H9 (cell line): ENCODE measurements at regions not wholly inside any gene's neighbourhood (a gene's known extent, or its start where the extent isn't known, plus 50 kb on each side); places are given as distances from the start of the nearest gene placed in this dataset.

ENCODE experiments used
- DNase-seq: peaks from one replicate; pipeline ENCODE4 v3.0.0-alpha.2; 2017
- H2AFZ ChIP-seq: one replicate; pipeline ENCODE4 v1.6.1; 2013; ENCODE audit warnings: mild to moderate bottlenecking, low read length, control low read depth, moderate library complexity
- H2AK5ac ChIP-seq: 2 replicates; pipeline ENCODE4 v1.6.1; 2013; ENCODE audit warnings: low read length, control low read depth, mixed read lengths; ENCODE audit not compliant: insufficient read length
- H2BK120ac ChIP-seq: one replicate; pipeline ENCODE4 v1.6.1; 2013; ENCODE audit warnings: low read depth, mild to moderate bottlenecking, low read length, control low read depth, inconsistent platforms; ENCODE audit not compliant: poor library complexity, severe bottlenecking
- H2BK12ac ChIP-seq: 2 replicates; pipeline ENCODE4 v1.6.1; 2013; ENCODE audit warnings: low read length, control low read depth, mixed read lengths, low read depth; ENCODE audit not compliant: insufficient read length
- H2BK15ac ChIP-seq: 2 replicates; pipeline ENCODE4 v1.6.1; 2013; ENCODE audit warnings: low read depth, low read length, control low read depth
- H2BK20ac ChIP-seq: one replicate; pipeline ENCODE4 v1.6.1; 2013; ENCODE audit warnings: low read depth, mild to moderate bottlenecking, low read length, control low read depth, inconsistent platforms; ENCODE audit not compliant: poor library complexity, severe bottlenecking
- H2BK5ac ChIP-seq: 2 replicates; pipeline ENCODE4 v1.6.1; 2013; ENCODE audit warnings: low read length, control low read depth, mixed read lengths; ENCODE audit not compliant: insufficient read length
- H3K14ac ChIP-seq: 2 replicates; pipeline ENCODE4 v1.6.1; 2013; ENCODE audit warnings: low read length, control low read depth; ENCODE audit not compliant: insufficient read depth
- H3K18ac ChIP-seq: 2 replicates; pipeline ENCODE4 v1.6.1; 2013; ENCODE audit warnings: low read depth, mild to moderate bottlenecking, mixed read lengths, low read length, control low read depth; ENCODE audit not compliant: insufficient read length
- H3K23ac ChIP-seq: 2 replicates; pipeline ENCODE4 v1.6.1; 2013; ENCODE audit warnings: low read length, control low read depth, mixed read lengths, low read depth; ENCODE audit not compliant: insufficient read length
- H3K23me2 ChIP-seq: 2 replicates; pipeline ENCODE4 v1.6.1; 2013; ENCODE audit warnings: low read depth, mild to moderate bottlenecking, mixed read lengths, low read length, control low read depth; ENCODE audit not compliant: insufficient read length, poor library complexity, severe bottlenecking
- H3K27ac ChIP-seq: 2 replicates; pipeline ENCODE4 v1.5.1; 2013; ENCODE audit warnings: low read length, control low read depth, mixed read lengths, low read depth; ENCODE audit not compliant: insufficient read length
- H3K27me3 ChIP-seq: 2 replicates; pipeline ENCODE4 v1.6.1; 2013; ENCODE audit warnings: low read length, control low read depth, inconsistent platforms; ENCODE audit not compliant: insufficient read depth
- H3K4ac ChIP-seq: 2 replicates; pipeline ENCODE4 v1.6.1; 2013; ENCODE audit warnings: low read depth, mild to moderate bottlenecking, control low read depth, inconsistent platforms, low read length, moderate library complexity
- H3K4me1 ChIP-seq: 2 replicates; pipeline ENCODE4 v1.6.1; 2013; ENCODE audit warnings: low read length, control low read depth, inconsistent platforms; ENCODE audit not compliant: insufficient read depth
- H3K4me2 ChIP-seq: 2 replicates; pipeline ENCODE4 v1.6.1; 2013; ENCODE audit warnings: low read length, control low read depth, mixed read lengths; ENCODE audit not compliant: insufficient read length, insufficient read depth
- H3K56ac ChIP-seq: 2 replicates; pipeline ENCODE4 v1.6.1; 2013; ENCODE audit warnings: low read depth, mild to moderate bottlenecking, mixed read lengths, low read length, control low read depth; ENCODE audit not compliant: insufficient read length
- H3K79me1 ChIP-seq: 2 replicates; pipeline ENCODE4 v1.6.1; 2013; ENCODE audit warnings: low read depth, mild to moderate bottlenecking, moderate library complexity, low read length, control low read depth, inconsistent platforms; ENCODE audit not compliant: insufficient read depth, poor library complexity, severe bottlenecking
- H3K79me2 ChIP-seq: 2 replicates; pipeline ENCODE4 v1.6.1; 2013; ENCODE audit warnings: low read length, control low read depth, inconsistent platforms; ENCODE audit not compliant: insufficient read depth
- H3K9ac ChIP-seq: 2 replicates; pipeline ENCODE4 v1.6.1; 2013; ENCODE audit warnings: low read length, control low read depth, mixed read lengths; ENCODE audit not compliant: insufficient read length; ENCODE audit errors: extremely low read depth
- H3K9me3 ChIP-seq: one replicate; pipeline ENCODE4 v1.6.1; 2013; ENCODE audit warnings: low read depth, low read length, inconsistent platforms; ENCODE audit not compliant: control insufficient read depth
- H3T11ph ChIP-seq: one replicate; pipeline ENCODE4 v1.6.1; 2013; ENCODE audit warnings: mild to moderate bottlenecking, low read length, control low read depth, inconsistent platforms
- H4K20me1 ChIP-seq: one replicate; pipeline ENCODE4 v1.6.1; 2013; ENCODE audit not compliant: control insufficient read depth, insufficient read length, insufficient read depth
- H4K5ac ChIP-seq: 2 replicates; pipeline ENCODE4 v1.6.1; 2013; ENCODE audit warnings: low read depth, mild to moderate bottlenecking, mixed read lengths, low read length, control low read depth; ENCODE audit not compliant: insufficient read length
- H4K8ac ChIP-seq: replicated peaks from 2 replicates; pipeline ENCODE4 v1.6.1; 2013; ENCODE audit warnings: low read length, control low read depth, mixed read lengths, low read depth; ENCODE audit not compliant: insufficient read length
- H4K91ac ChIP-seq: 2 replicates; pipeline ENCODE4 v1.6.1; 2013; ENCODE audit warnings: low read depth, mild to moderate bottlenecking, moderate library complexity, mixed read lengths, low read length, control low read depth; ENCODE audit not compliant: insufficient read length
- H3K27ac Mint-ChIP-seq, 3 experiments: 2 replicates in 2 of 3; 3 replicates in 1 of 3; pipeline ENCODE4 v1.8.0; 2020 to 2021; ENCODE audit warnings: mixed read lengths in 3 of 3, mild to moderate bottlenecking in 1 of 3, moderate library complexity in 1 of 3
- H3K27me3 Mint-ChIP-seq: 2 replicates; pipeline ENCODE4 v1.8.0; 2021; ENCODE audit warnings: low read depth, mild to moderate bottlenecking, moderate library complexity, mixed read lengths
- H3K36me3 Mint-ChIP-seq, 3 experiments: 2 replicates in 2 of 3; 3 replicates in 1 of 3; pipeline ENCODE4 v1.8.0; 2020 to 2021; ENCODE audit warnings: low read depth in 3 of 3, mixed read lengths in 3 of 3; ENCODE audit not compliant: insufficient read depth in 1 of 3
- H3K4me1 Mint-ChIP-seq, 2 experiments: 2 replicates each; pipeline ENCODE4 v1.8.0; 2020; ENCODE audit warnings: mixed read lengths in 2 of 2
- H3K4me3 Mint-ChIP-seq, 2 experiments: 2 replicates in 1 of 2; 3 replicates in 1 of 2; pipeline ENCODE4 v1.8.0; 2020 to 2021; ENCODE audit warnings: mild to moderate bottlenecking in 2 of 2, mixed read lengths in 2 of 2, moderate library complexity in 1 of 2
- H3K9me3 Mint-ChIP-seq, 2 experiments: 2 replicates in 1 of 2; 3 replicates in 1 of 2; pipeline ENCODE4 v1.8.0; 2020; ENCODE audit warnings: mild to moderate bottlenecking in 2 of 2, mixed read lengths in 2 of 2, moderate library complexity in 1 of 2
- CTCF ChIP-seq: fragments of 200-600 bp; sonication (generic); conservative IDR thresholded peaks from 3 replicates; pipeline ENCODE4 v1.8.0; 2021; ENCODE audit warnings: antibody characterized with exemption, mild to moderate bottlenecking
- WGBS: extraction: QIAGEN DNeasy Blood & Tissue Kit; methylation state at CpG from one replicate; pipeline ENCODE4 v1.1.7; 2013; ENCODE audit warnings: missing lambda C conversion rate, low lambda C conversion rate, mixed read lengths; ENCODE audit not compliant: insufficient read length; ENCODE audit errors: extremely low coverage; 5-methylcytosine and 5-hydroxymethylcytosine counted together

- H3K18ac ChIP-seq, result no peak overlapping the region
- H3K9me3 ChIP-seq, result no peaks in the 10 kb centered on the region
- H3K27ac ChIP-seq, result no peak overlapping the region
- no peak overlapping the region for H2BK120ac ChIP-seq
- H2BK12ac ChIP-seq, result no peak overlapping the region
- no peaks in the 10 kb centered on the region for H3K4me1 ChIP-seq
- no peak overlapping the region for H3T11ph ChIP-seq
- no peak overlapping the region for H2BK20ac ChIP-seq
- no peak overlapping the region for H2AFZ ChIP-seq
- no peak overlapping the region for H3K14ac ChIP-seq
- no peak overlapping the region for H4K5ac ChIP-seq
- no peaks in the 10 kb centered on the region for H3K79me1 ChIP-seq
- no peak overlapping the region for H3K9ac ChIP-seq
- H2AK5ac ChIP-seq, result no peak overlapping the region
- H3K4ac ChIP-seq, result no peak overlapping the region
- no peak overlapping the region; the same call in 1 of the 2 replicates for H2BK15ac ChIP-seq
- WGBS, result no CpG with 5 or more reads among the region's 3 CpGs
- H4K8ac ChIP-seq, result no peak overlapping the region
- TF ChIP-seq CTCF, result no peak
- H3K27me3 ChIP-seq, result no peaks in the 10 kb centered on the region
- no peaks in the 10 kb centered on the region for H3K79me2 ChIP-seq
- Mint-ChIP-seq H3K27ac (no peak overlapping the region), H3K27me3 (peaks cover 17% of the 10 kb centered on the region), H3K4me3 (no peak overlapping the region), H3K4me1 (peaks cover 5 to 13% of the 10 kb centered on the region in 2 experiments; a peak in 2 of 4 replicates), H3K9me3 (peaks cover 12 to 18% of the 10 kb centered on the region in 2 experiments), H3K36me3 (peaks cover 7 to 13% (median 9%) of the 10 kb centered on the region in 3 experiments)
- no peak overlapping the region for H2BK5ac ChIP-seq
- no peaks in the 10 kb centered on the region for H4K20me1 ChIP-seq
- no peak overlapping the region for H3K4me2 ChIP-seq
- H3K23me2 ChIP-seq, result no peaks in the 10 kb centered on the region
- H4K91ac ChIP-seq, result no peak overlapping the region
- H3K23ac ChIP-seq, result no peak overlapping the region
- DNase-seq, result no peak
- no peak overlapping the region for H3K56ac ChIP-seq
Observed at GRCh38 chr3:45297331-45297730, 71.2 kb upstream of the TMEM158 start.
